Muscle of arm (tissue), 1 donor: ENCODE measurements at regions not wholly inside any gene's neighbourhood (a gene's known extent, or its start where the extent isn't known, plus 50 kb on each side); places are given as distances from the start of the nearest gene placed in this dataset.
"Not testable (repeated sequence)": the region's sequence is repeated elsewhere in the genome, so short reads cannot be mapped to it uniquely, and the experiment has no call there.

Experiments used
- DNase-seq: peaks from one replicate; pipeline ENCODE4 v3.0.0-alpha.2; 2013

- no peak for DNase-seq
Observed at GRCh38 chr9:95732802-95733688, 142.4 kb upstream of the ERCC6L2 start.

GRCh38 chr9:95731876-95732275 is 143.6 kb upstream of the ERCC6L2 start:
- DNase-seq, result no peak

GRCh38 chr9:95729669-95730368 is 145.7 kb upstream of the ERCC6L2 start:
- DNase-seq, result no peak

- DNase-seq, result no peak
Observed at GRCh38 chr9:95729046-95729445, 146.4 kb upstream of the ERCC6L2 start.

GRCh38 chr9:95727947-95728520 is 147.5 kb upstream of the ERCC6L2 start:
- no peak for DNase-seq

GRCh38 chr9:95726756-95727155 is 148.7 kb upstream of the ERCC6L2 start:
- peak; percentile 49 for DNase-seq

- DNase-seq, result no peak
Observed at GRCh38 chr9:95725045-95725444, 150.4 kb upstream of the ERCC6L2 start.

GRCh38 chr9:95724253-95724991 is 151.1 kb upstream of the ERCC6L2 start:
- no peak for DNase-seq

GRCh38 chr9:95722141-95722540 is 153.3 kb upstream of the ERCC6L2 start:
- no peak for DNase-seq

- DNase-seq, result no peak
Observed at GRCh38 chr9:95721061-95721531, 154.4 kb upstream of the ERCC6L2 start.

GRCh38 chr9:95720496-95720895 is 155.0 kb upstream of the ERCC6L2 start:
- no peak for DNase-seq

- DNase-seq, result no peak
Observed at GRCh38 chr9:95719354-95719753, 156.1 kb upstream of the ERCC6L2 start.

- DNase-seq, result no peak
Observed at GRCh38 chr9:95718263-95718662, 157.2 kb upstream of the ERCC6L2 start.

- no peak for DNase-seq
Observed at GRCh38 chr9:95715868-95716435, 159.5 kb upstream of the ERCC6L2 start.

GRCh38 chr9:95710446-95710845 is 165.0 kb upstream of the ERCC6L2 start:
- DNase-seq, result no peak

GRCh38 chr9:95696701-95697100 is 178.8 kb upstream of the ERCC6L2 start:
- DNase-seq, result no peak

GRCh38 chr9:95691435-95691834 is 174.7 kb upstream of the PTCH1 start:
- no peak for DNase-seq

- no peak for DNase-seq
Observed at GRCh38 chr9:95689669-95690068, 172.9 kb upstream of the PTCH1 start.

- DNase-seq, result no peak
Observed at GRCh38 chr9:95684516-95684915, 167.7 kb upstream of the PTCH1 start.

- not testable (repeated sequence) for DNase-seq
Observed at GRCh38 chr9:95680306-95680705, 163.5 kb upstream of the PTCH1 start.

GRCh38 chr9:95679874-95680273 is 163.1 kb upstream of the PTCH1 start:
- DNase-seq, result no peak

GRCh38 chr9:95678759-95679158 is 162.0 kb upstream of the PTCH1 start:
- no peak for DNase-seq
